WTC11 (cell line): ENCODE measurements at regions not wholly inside any gene's neighbourhood (a gene's known extent, or its start where the extent isn't known, plus 50 kb on each side); places are given as distances from the start of the nearest gene placed in this dataset.
A peak's percentile ranks its signal among the peaks of the same experiment; 100 is the strongest.

Experiments
- ATAC-seq: fragments of 200-7000 bp; cut with Tn5 transposase; 2 replicates; pipeline ENCODE4 v1.10.0; 2021; ENCODE audit warnings: mild to moderate bottlenecking, moderate library complexity
- CTCF ChIA-PET: fragments of 300-600 bp; sonication (Branson Sonifier 250); formaldehyde crosslinking; loops from one replicate; lab custom pipeline; 2021; ENCODE audit warnings: antibody characterized with exemption; lab: Charles Lee
- POLR2A ChIA-PET: fragments of 350-600 bp; sonication (Branson Sonifier 250); formaldehyde crosslinking; loops from one replicate; lab custom pipeline; 2021; ENCODE audit warnings: antibody characterized with exemption; lab: Charles Lee
- DNase-seq: peaks from one replicate; pipeline ENCODE4 v3.0.0; 2021; ENCODE audit warnings: low spot score
- H3K27ac Mint-ChIP-seq: 2 replicates; pipeline ENCODE4 v1.8.0; 2021; ENCODE audit warnings: mixed read lengths
- H3K27me3 Mint-ChIP-seq: 2 replicates; pipeline ENCODE4 v1.8.0; 2021; ENCODE audit warnings: low read depth, mild to moderate bottlenecking, moderate library complexity, mixed read lengths
- H3K36me3 Mint-ChIP-seq: 2 replicates; pipeline ENCODE4 v1.8.0; 2021; ENCODE audit warnings: mixed read lengths
- H3K4me1 Mint-ChIP-seq: 2 replicates; pipeline ENCODE4 v1.8.0; 2022; ENCODE audit warnings: mixed read lengths
- H3K4me3 Mint-ChIP-seq: 2 replicates; pipeline ENCODE4 v1.8.0; 2021; ENCODE audit warnings: mild to moderate bottlenecking, moderate library complexity, mixed read lengths
- H3K9me3 Mint-ChIP-seq: 2 replicates; pipeline ENCODE4 v1.8.0; 2021; ENCODE audit warnings: mixed read lengths
- CREB1 ChIP-seq: sonication (generic); formaldehyde crosslinking; IDR thresholded peaks from 2 replicates; pipeline ENCODE4 v1.8.0; 2023; ENCODE audit warnings: mild to moderate bottlenecking, missing genetic modification reagents
- E2F1 ChIP-seq: sonication (generic); formaldehyde crosslinking; IDR thresholded peaks from 2 replicates; pipeline ENCODE4 v1.8.0; 2022; ENCODE audit warnings: mild to moderate bottlenecking, missing genetic modification reagents
- FOXJ3 ChIP-seq: sonication (generic); formaldehyde crosslinking; IDR thresholded peaks from 2 replicates; pipeline ENCODE4 v1.9.0; 2021; ENCODE audit warnings: missing genetic modification reagents, mild to moderate bottlenecking, borderline replicate concordance
- GTF2I ChIP-seq: fragments of 250-450 bp; sonication (Bioruptor Pico); conservative IDR thresholded peaks from 2 replicates; pipeline ENCODE4 v1.4.0; 2021; ENCODE audit warnings: mild to moderate bottlenecking
- HMGXB4 ChIP-seq: sonication (generic); formaldehyde crosslinking; IDR thresholded peaks from 2 replicates; pipeline ENCODE4 v1.8.1; 2023; ENCODE audit warnings: mild to moderate bottlenecking, moderate library complexity, missing genetic modification reagents
- IRF1 ChIP-seq: sonication (generic); formaldehyde crosslinking; IDR thresholded peaks from 2 replicates; pipeline ENCODE4 v1.8.0; 2023; ENCODE audit warnings: missing genetic modification reagents
- JAZF1 ChIP-seq: fragments of 250-450 bp; sonication (Bioruptor Pico); IDR thresholded peaks from 2 replicates; pipeline ENCODE4 v1.9.0; 2021; ENCODE audit warnings: moderate library complexity, mild to moderate bottlenecking, inconsistent platforms
- JUN ChIP-seq: sonication (generic); formaldehyde crosslinking; IDR thresholded peaks from 2 replicates; pipeline ENCODE4 v1.8.0; 2023; ENCODE audit warnings: mild to moderate bottlenecking, missing genetic modification reagents
- NFE2L1 ChIP-seq: sonication (generic); formaldehyde crosslinking; IDR thresholded peaks from 2 replicates; pipeline ENCODE4 v1.8.1; 2023; ENCODE audit warnings: missing genetic modification reagents
- NR1H2 ChIP-seq: sonication (generic); formaldehyde crosslinking; IDR thresholded peaks from 2 replicates; pipeline ENCODE4 v1.9.0; 2021; ENCODE audit warnings: mild to moderate bottlenecking, moderate library complexity, missing genetic modification reagents
- PRDM15 ChIP-seq: sonication (generic); formaldehyde crosslinking; IDR thresholded peaks from 2 replicates; pipeline ENCODE4 v1.8.0; 2022; ENCODE audit warnings: missing genetic modification reagents
- PREB ChIP-seq: sonication (generic); formaldehyde crosslinking; IDR thresholded peaks from 2 replicates; pipeline ENCODE4 v1.8.1; 2022; ENCODE audit warnings: mild to moderate bottlenecking, missing genetic modification reagents, moderate library complexity, borderline replicate concordance
- PRRX2 ChIP-seq: fragments of 250-450 bp; sonication (Bioruptor Pico); IDR thresholded peaks from 2 replicates; pipeline ENCODE4 v1.8.0; 2021; ENCODE audit warnings: mild to moderate bottlenecking
- SMAD4 ChIP-seq: sonication (generic); formaldehyde crosslinking; IDR thresholded peaks from 2 replicates; pipeline ENCODE4 v1.8.0; 2022; ENCODE audit warnings: mild to moderate bottlenecking, missing genetic modification reagents
- SP1 ChIP-seq: sonication (generic); formaldehyde crosslinking; conservative IDR thresholded peaks from 2 replicates; pipeline ENCODE4 v1.8.1; 2022; ENCODE audit warnings: missing genetic modification reagents
- ZMAT4 ChIP-seq: fragments of 250-450 bp; sonication (Bioruptor Pico); IDR thresholded peaks from 2 replicates; pipeline ENCODE4 v1.9.0; 2021; ENCODE audit warnings: mild to moderate bottlenecking
- ZNF121 ChIP-seq: sonication (generic); formaldehyde crosslinking; IDR thresholded peaks from 2 replicates; pipeline ENCODE4 v1.8.0; 2023; ENCODE audit warnings: missing genetic modification reagents
- ZNF138 ChIP-seq: sonication (generic); formaldehyde crosslinking; conservative IDR thresholded peaks from 2 replicates; pipeline ENCODE4 v1.8.1; 2022; ENCODE audit warnings: mild to moderate bottlenecking, moderate library complexity, missing genetic modification reagents
- ZNF416 ChIP-seq: fragments of 250-450 bp; sonication (Bioruptor Pico); IDR thresholded peaks from 2 replicates; pipeline ENCODE4 v1.9.0; 2021; ENCODE audit warnings: mild to moderate bottlenecking, inconsistent platforms
- ZNF425 ChIP-seq: fragments of 250-450 bp; sonication (Bioruptor Pico); conservative IDR thresholded peaks from 2 replicates; pipeline ENCODE4 v1.9.0; 2021; ENCODE audit warnings: mild to moderate bottlenecking

- H3K4me1 Mint-ChIP-seq = no peaks in the 10 kb centered on the region
- no peak overlapping the region for H3K27ac Mint-ChIP-seq
Measured at GRCh38 chrX:127187095-127187494, 367.6 kb downstream of the PRR32 start.

GRCh38 chrX:127190381-127190780 is 370.9 kb downstream of the PRR32 start:
- no peaks in the 10 kb centered on the region for H3K4me1 Mint-ChIP-seq
- H3K27me3 Mint-ChIP-seq = no peaks in the 10 kb centered on the region
- H3K9me3 Mint-ChIP-seq = no peaks in the 10 kb centered on the region
- no peak for ATAC-seq
- TF ChIP-seq ZMAT4 (no peak), CREB1 (CRISPR knock-in tag) (no peak), FOXJ3 (CRISPR knock-in tag) (no peak), ZNF121 (CRISPR knock-in tag) (no peak), NFE2L1 (CRISPR knock-in tag) (no peak), IRF1 (CRISPR knock-in tag) (no peak), PRRX2 (CRISPR knock-in tag) (no peak), PREB (CRISPR knock-in tag) (no peak), JAZF1 (no peak), ZNF138 (no peak), E2F1 (no peak)
- POLR2A ChIA-PET = no interaction called here
- H3K4me3 Mint-ChIP-seq = no peak overlapping the region
- no peak for DNase-seq
- CTCF ChIA-PET = no interaction called here
- H3K36me3 Mint-ChIP-seq = no peaks in the 10 kb centered on the region
- no peak overlapping the region for H3K27ac Mint-ChIP-seq

More at GRCh38 chrX:127187095-127187494, 367.6 kb downstream of the PRR32 start:
- TF ChIP-seq GTF2I (CRISPR knock-in tag) (no peak), JUN (CRISPR knock-in tag) (no peak), ZNF425 (no peak), ZNF416 (no peak)
- Mint-ChIP-seq H3K9me3 (no peaks in the 10 kb centered on the region), H3K27me3 (no peaks in the 10 kb centered on the region), H3K4me3 (no peak overlapping the region), H3K36me3 (no peaks in the 10 kb centered on the region)
- no peak for ATAC-seq
- ChIA-PET CTCF (no interaction called here), POLR2A (no interaction called here)
- no peak for DNase-seq

- ATAC-seq (no peak), DNase-seq (peak; percentile 5)
- ChIA-PET POLR2A (no interaction called here), CTCF (no interaction called here)
- H3K9me3 Mint-ChIP-seq = peaks cover 7% of the 10 kb centered on the region
- H3K27ac Mint-ChIP-seq = no peak overlapping the region
- peaks cover 7% of the 10 kb centered on the region; the same call in 1 of the 2 replicates for H3K4me1 Mint-ChIP-seq
- no peaks in the 10 kb centered on the region for H3K27me3 Mint-ChIP-seq
- no peak overlapping the region for H3K4me3 Mint-ChIP-seq
- no peaks in the 10 kb centered on the region for H3K36me3 Mint-ChIP-seq
- TF ChIP-seq NR1H2 = no peak
- TF ChIP-seq PRDM15 (CRISPR knock-in tag) = no peak
- no peak for TF ChIP-seq HMGXB4 (CRISPR knock-in tag)
- TF ChIP-seq SP1 (CRISPR knock-in tag) = no peak
- TF ChIP-seq ZNF425 = no peak
- TF ChIP-seq SMAD4 (CRISPR knock-in tag) = no peak
Measured at GRCh38 chrX:127207326-127207725, 387.8 kb downstream of the PRR32 start.
